GM12878 (cell line): ENCODE measurements at regions not wholly inside any gene's neighbourhood (a gene's known extent, or its start where the extent isn't known, plus 50 kb on each side); places are given as distances from the start of the nearest gene placed in this dataset.

Experiments
- BRCA1 ChIP-seq: IDR thresholded peaks from 2 replicates; pipeline ENCODE4 v1.6.1; 2011; ENCODE audit warnings: low read depth, low read length, improper control_type of control experiment
- CTCF ChIP-seq, 3 experiments: IDR thresholded peaks in 2 of 3; conservative IDR thresholded peaks in 1 of 3; 2 replicates each; pipeline ENCODE4 v1.5.1; 2011; ENCODE audit warnings: low read depth in 3 of 3, low read length in 3 of 3, mild to moderate bottlenecking in 3 of 3, control low read depth in 2 of 3, moderate library complexity in 2 of 3, inconsistent platforms in 1 of 3, mixed read lengths in 1 of 3; ENCODE audit not compliant: control insufficient read depth in 2 of 3, insufficient read depth in 1 of 3; ENCODE audit errors: extremely low read depth in 1 of 3
- DPF2 ChIP-seq: fragments of 450-650 bp; IDR thresholded peaks from 2 replicates; pipeline ENCODE4 v1.6.1; 2017; ENCODE audit warnings: mild to moderate bottlenecking
- EGR1 ChIP-seq, 2 experiments: IDR thresholded peaks; 1 replicate in 1 of 2; 2 replicates in 1 of 2; pipeline ENCODE4 v1.6.1; 2011 to 2012; ENCODE audit warnings: low read depth in 2 of 2, low read length in 2 of 2, borderline replicate concordance in 1 of 2, mild to moderate bottlenecking in 1 of 2, moderate library complexity in 1 of 2
- JUND ChIP-seq: IDR thresholded peaks from 2 replicates; pipeline ENCODE4 v1.6.1; 2012; ENCODE audit warnings: low read depth, mild to moderate bottlenecking, low read length, improper control_type of control experiment, moderate library complexity
- NR2C1 ChIP-seq: fragments of 450-650 bp; IDR thresholded peaks from 2 replicates; pipeline ENCODE4 v1.6.1; 2017; ENCODE audit warnings: antibody characterized with exemption, mild to moderate bottlenecking, moderate library complexity
- WRNIP1 ChIP-seq: IDR thresholded peaks from 2 replicates; pipeline ENCODE4 v1.6.1; 2011; ENCODE audit warnings: low read depth, low read length, improper control_type of control experiment, borderline replicate concordance
- TF ChIP-seq, protein P1 (sequence below): IDR thresholded peaks from 2 replicates; pipeline ENCODE4 v1.6.1; 2012; ENCODE audit warnings: low read depth, low read length, improper control_type of control experiment

- TF ChIP-seq EGR1 (IDR thresholded peaks at IDR 0.05; ENCODE audit: borderline replicate concordance in 1 of 2, low read depth in 2 of 2, low read length in 2 of 2) (no peak), DPF2 (no peak), NR2C1 (no peak), JUND (no peak), BRCA1 (no peak), CTCF (IDR thresholded peaks at IDR 0.05 in 2 of 3, conservative IDR thresholded peaks at IDR 0.05 in 1 of 3; ENCODE audit: control insufficient read depth in 2 of 3, extremely low read depth in 1 of 3, insufficient read depth in 1 of 3, low read depth in 3 of 3, low read length in 3 of 3) (no peak), WRNIP1 (no peak)
- TF ChIP-seq, protein P1, sequence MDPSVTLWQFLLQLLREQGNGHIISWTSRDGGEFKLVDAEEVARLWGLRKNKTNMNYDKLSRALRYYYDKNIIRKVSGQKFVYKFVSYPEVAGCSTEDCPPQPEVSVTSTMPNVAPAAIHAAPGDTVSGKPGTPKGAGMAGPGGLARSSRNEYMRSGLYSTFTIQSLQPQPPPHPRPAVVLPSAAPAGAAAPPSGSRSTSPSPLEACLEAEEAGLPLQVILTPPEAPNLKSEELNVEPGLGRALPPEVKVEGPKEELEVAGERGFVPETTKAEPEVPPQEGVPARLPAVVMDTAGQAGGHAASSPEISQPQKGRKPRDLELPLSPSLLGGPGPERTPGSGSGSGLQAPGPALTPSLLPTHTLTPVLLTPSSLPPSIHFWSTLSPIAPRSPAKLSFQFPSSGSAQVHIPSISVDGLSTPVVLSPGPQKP: no peak
Measured at GRCh38 chr2:228417956-228418355, 236.5 kb upstream of the SPHKAP start.
